HT1080 (cell line): ENCODE measurements at regions not wholly inside any gene's neighbourhood (a gene's known extent, or its start where the extent isn't known, plus 50 kb on each side); places are given as distances from the start of the nearest gene placed in this dataset.

ENCODE experiments used
- DNase-seq: peaks from one replicate; pipeline ENCODE4 v3.0.0-alpha.2; 2015; ENCODE audit warnings: low read depth

GRCh38 chr6:167643223-167643622 lies 183.5 kb upstream of the AFDN start:
- DNase-seq = no peak

GRCh38 chr6:167643716-167644115 lies 183.0 kb upstream of the AFDN start:
- no peak for DNase-seq

GRCh38 chr6:167644412-167645132 lies 182.1 kb upstream of the AFDN start:
- no peak for DNase-seq

- DNase-seq = no peak
These were observed 181.3 kb upstream of the AFDN start for GRCh38 chr6:167645368-167645767.

GRCh38 chr6:167647306-167647705 lies 179.4 kb upstream of the AFDN start:
- DNase-seq = peak; percentile 54

GRCh38 chr6:167647737-167648470 lies 178.8 kb upstream of the AFDN start:
- DNase-seq = no peak

- no peak for DNase-seq
These were observed 178.0 kb upstream of the AFDN start for GRCh38 chr6:167648501-167649278.

GRCh38 chr6:167649476-167649875 lies 177.2 kb upstream of the AFDN start:
- no peak for DNase-seq

- DNase-seq = no peak
These were observed 175.9 kb upstream of the AFDN start for GRCh38 chr6:167650730-167651317.

GRCh38 chr6:167651318-167652041 lies 175.2 kb upstream of the AFDN start:
- DNase-seq = no peak

GRCh38 chr6:167652042-167652700 lies 174.5 kb upstream of the AFDN start:
- no peak for DNase-seq

- no peak for DNase-seq
These were observed 174.0 kb upstream of the AFDN start for GRCh38 chr6:167652701-167653095.

- no peak for DNase-seq
These were observed 173.2 kb upstream of the AFDN start for GRCh38 chr6:167653561-167653960.

- no peak for DNase-seq
These were observed 172.3 kb upstream of the AFDN start for GRCh38 chr6:167654389-167654788.

GRCh38 chr6:167655174-167655821 lies 171.4 kb upstream of the AFDN start:
- DNase-seq = no peak

GRCh38 chr6:167658106-167658505 lies 168.6 kb upstream of the AFDN start:
- DNase-seq = peak; percentile 44

- DNase-seq = no peak
These were observed 167.7 kb upstream of the AFDN start for GRCh38 chr6:167659046-167659445.

GRCh38 chr6:167660424-167660823 lies 166.3 kb upstream of the AFDN start:
- no peak for DNase-seq

GRCh38 chr6:167660944-167661551 lies 165.7 kb upstream of the AFDN start:
- DNase-seq = no peak
